Activated CD8-positive, alpha-beta T cell treated with anti-CD3 and anti-CD28 coated beads for 36 hours (primary cell): ENCODE measurements at regions not wholly inside any gene's neighbourhood (a gene's known extent, or its start where the extent isn't known, plus 50 kb on each side); places are given as distances from the start of the nearest gene placed in this dataset.

Experiments used
- ATAC-seq: fragments of 200-7000 bp; cut with Tn5 transposase; one replicate; pipeline ENCODE4 v1.10.0; 2021; ENCODE audit warnings: mild to moderate bottlenecking, moderate library complexity
- CTCF ChIA-PET: fragments of 350-600 bp; sonication (Branson Sonifier 250); formaldehyde crosslinking; loops from one replicate; lab custom pipeline; 2021; ENCODE audit warnings: antibody characterized with exemption; lab: Charles Lee
- POLR2A ChIA-PET: fragments of 350-600 bp; sonication (Branson Sonifier 250); formaldehyde crosslinking; loops from one replicate; lab custom pipeline; 2021; ENCODE audit warnings: antibody characterized with exemption; lab: Charles Lee
- DNase-seq: peaks from one replicate; pipeline ENCODE4 v3.0.0-alpha.2; 2020
- H3K27ac Mint-ChIP-seq: one replicate; pipeline ENCODE4 v1.8.0; 2021; ENCODE audit warnings: mild to moderate bottlenecking, mixed read lengths
- H3K27me3 Mint-ChIP-seq: one replicate; pipeline ENCODE4 v1.8.0; 2021; ENCODE audit warnings: mixed read lengths
- H3K36me3 Mint-ChIP-seq: one replicate; pipeline ENCODE4 v1.8.0; 2021; ENCODE audit warnings: low read depth, mixed read lengths
- H3K4me1 Mint-ChIP-seq: one replicate; pipeline ENCODE4 v1.8.0; 2021; ENCODE audit warnings: low read depth, mixed read lengths
- H3K4me3 Mint-ChIP-seq: one replicate; pipeline ENCODE4 v1.8.0; 2021; ENCODE audit warnings: mild to moderate bottlenecking, moderate library complexity, mixed read lengths
- H3K9me3 Mint-ChIP-seq: one replicate; pipeline ENCODE4 v1.8.0; 2021; ENCODE audit warnings: mixed read lengths
- intact Hi-C: fragments of 100-400 bp; cut with micrococcal nuclease; formaldehyde crosslinking; loops from one replicate; pipeline ENCODE4 v1.10.0; 2022
- TF ChIP-seq, protein P1 (sequence below): fragments of 200-600 bp; IDR thresholded peaks from one replicate; pipeline ENCODE4 v1.8.0; 2022; ENCODE audit warnings: antibody characterized with exemption, mild to moderate bottlenecking

- Mint-ChIP-seq H3K4me1 (peaks cover 26% of the 10 kb centered on the region), H3K36me3 (no peaks in the 10 kb centered on the region), H3K27me3 (peaks cover 13% of the 10 kb centered on the region), H3K9me3 (no peaks in the 10 kb centered on the region), H3K27ac (peak overlapping the region; percentile 27), H3K4me3 (no peak overlapping the region)
- ATAC-seq (no peak), DNase-seq (no peak)
- intact Hi-C loops: no loop called here
- ChIA-PET POLR2A (no interaction called here), CTCF (interaction anchor here (1.4 kb wide), 1 partner anchor 45 kb away, joined by 3 read pairs; no protein-coding TSS in a partner anchor)
- TF ChIP-seq, protein P1, sequence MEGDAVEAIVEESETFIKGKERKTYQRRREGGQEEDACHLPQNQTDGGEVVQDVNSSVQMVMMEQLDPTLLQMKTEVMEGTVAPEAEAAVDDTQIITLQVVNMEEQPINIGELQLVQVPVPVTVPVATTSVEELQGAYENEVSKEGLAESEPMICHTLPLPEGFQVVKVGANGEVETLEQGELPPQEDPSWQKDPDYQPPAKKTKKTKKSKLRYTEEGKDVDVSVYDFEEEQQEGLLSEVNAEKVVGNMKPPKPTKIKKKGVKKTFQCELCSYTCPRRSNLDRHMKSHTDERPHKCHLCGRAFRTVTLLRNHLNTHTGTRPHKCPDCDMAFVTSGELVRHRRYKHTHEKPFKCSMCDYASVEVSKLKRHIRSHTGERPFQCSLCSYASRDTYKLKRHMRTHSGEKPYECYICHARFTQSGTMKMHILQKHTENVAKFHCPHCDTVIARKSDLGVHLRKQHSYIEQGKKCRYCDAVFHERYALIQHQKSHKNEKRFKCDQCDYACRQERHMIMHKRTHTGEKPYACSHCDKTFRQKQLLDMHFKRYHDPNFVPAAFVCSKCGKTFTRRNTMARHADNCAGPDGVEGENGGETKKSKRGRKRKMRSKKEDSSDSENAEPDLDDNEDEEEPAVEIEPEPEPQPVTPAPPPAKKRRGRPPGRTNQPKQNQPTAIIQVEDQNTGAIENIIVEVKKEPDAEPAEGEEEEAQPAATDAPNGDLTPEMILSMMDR: no peak
Measured at GRCh38 chr4:122671919-122672490, 51.1 kb upstream of the IL21 start.

- Mint-ChIP-seq H3K36me3 (no peaks in the 10 kb centered on the region), H3K27me3 (peaks cover 20% of the 10 kb centered on the region), H3K9me3 (no peaks in the 10 kb centered on the region), H3K4me3 (no peak overlapping the region), H3K4me1 (peaks cover 14% of the 10 kb centered on the region), H3K27ac (no peak overlapping the region)
- TF ChIP-seq, protein P1: no peak
- DNase-seq (no peak), ATAC-seq (no peak)
- intact Hi-C loops: no loop called here
- ChIA-PET CTCF (no interaction called here), POLR2A (no interaction called here)
Measured at GRCh38 chr4:122673252-122673651, 52.4 kb upstream of the IL21 start.

GRCh38 chr4:122674371-122674770 is 53.5 kb upstream of the IL21 start:
- intact Hi-C loops: no loop called here
- no peak overlapping the region for H3K27ac Mint-ChIP-seq
- ChIA-PET CTCF (no interaction called here), POLR2A (no interaction called here)
- TF ChIP-seq, protein P1: no peak
- no peak overlapping the region for H3K4me3 Mint-ChIP-seq
- no peak for DNase-seq
- H3K27me3 Mint-ChIP-seq: peaks cover 16% of the 10 kb centered on the region
- H3K9me3 Mint-ChIP-seq: no peaks in the 10 kb centered on the region
- H3K36me3 Mint-ChIP-seq: no peaks in the 10 kb centered on the region
- peaks cover 9% of the 10 kb centered on the region for H3K4me1 Mint-ChIP-seq
- no peak for ATAC-seq

GRCh38 chr4:122679317-122679716 is 53.2 kb upstream of the BBS12 start:
- Mint-ChIP-seq H3K27ac (no peak overlapping the region), H3K4me3 (no peak overlapping the region), H3K4me1 (peaks cover 3% of the 10 kb centered on the region), H3K27me3 (peaks cover 18% of the 10 kb centered on the region), H3K36me3 (peaks cover 4% of the 10 kb centered on the region), H3K9me3 (peaks cover 22% of the 10 kb centered on the region)
- intact Hi-C loops: no loop called here
- CTCF ChIA-PET: no interaction called here
- TF ChIP-seq, protein P1: no peak
- no peak for ATAC-seq
- POLR2A ChIA-PET: no interaction called here
- no peak for DNase-seq

- Mint-ChIP-seq H3K27ac (no peak overlapping the region), H3K4me3 (no peak overlapping the region), H3K36me3 (peaks cover 4% of the 10 kb centered on the region), H3K27me3 (peaks cover 20% of the 10 kb centered on the region), H3K9me3 (peaks cover 24% of the 10 kb centered on the region), H3K4me1 (no peaks in the 10 kb centered on the region)
- TF ChIP-seq, protein P1: no peak
- DNase-seq (no peak), ATAC-seq (no peak)
- ChIA-PET CTCF (no interaction called here), POLR2A (no interaction called here)
- intact Hi-C loops: no loop called here
Measured at GRCh38 chr4:122679946-122680345, 52.6 kb upstream of the BBS12 start.
